Activated T-helper 2 cell treated with anti-CD3 and anti-CD28 coated beads, Interferon-gamma antibody, Interleukin-2, Interleukin-4, amounts not matched to agents 10 μg/mL and 5 μg/mL and 100 μg/mL, durations not matched to agents 14 hours and 24 hours and 36 hours (primary cell): ENCODE measurements at regions not wholly inside any gene's neighbourhood (a gene's known extent, or its start where the extent isn't known, plus 50 kb on each side); places are given as distances from the start of the nearest gene placed in this dataset.

Experiments
- DNase-seq: peaks from one replicate; pipeline ENCODE4 v3.0.0; 2021; ENCODE audit warnings: low spot score
- H3K27ac Mint-ChIP-seq: one replicate; pipeline ENCODE4 v1.8.0; 2021; ENCODE audit warnings: mixed read lengths
- H3K27me3 Mint-ChIP-seq: one replicate; pipeline ENCODE4 v1.8.0; 2021; ENCODE audit warnings: low read depth, mixed read lengths
- H3K36me3 Mint-ChIP-seq: one replicate; pipeline ENCODE4 v1.8.0; 2021; ENCODE audit warnings: low read depth, mixed read lengths
- H3K4me1 Mint-ChIP-seq: one replicate; pipeline ENCODE4 v1.8.0; 2021; ENCODE audit warnings: low read depth, mixed read lengths
- H3K4me3 Mint-ChIP-seq: one replicate; pipeline ENCODE4 v1.8.0; 2021; ENCODE audit warnings: low read depth, mild to moderate bottlenecking, moderate library complexity, mixed read lengths
- H3K9me3 Mint-ChIP-seq: one replicate; pipeline ENCODE4 v1.8.0; 2021; ENCODE audit warnings: mixed read lengths
- intact Hi-C: fragments of 100-400 bp; cut with micrococcal nuclease; formaldehyde crosslinking; loops from one replicate; pipeline ENCODE4 v1.15.1; 2023

DNA sequence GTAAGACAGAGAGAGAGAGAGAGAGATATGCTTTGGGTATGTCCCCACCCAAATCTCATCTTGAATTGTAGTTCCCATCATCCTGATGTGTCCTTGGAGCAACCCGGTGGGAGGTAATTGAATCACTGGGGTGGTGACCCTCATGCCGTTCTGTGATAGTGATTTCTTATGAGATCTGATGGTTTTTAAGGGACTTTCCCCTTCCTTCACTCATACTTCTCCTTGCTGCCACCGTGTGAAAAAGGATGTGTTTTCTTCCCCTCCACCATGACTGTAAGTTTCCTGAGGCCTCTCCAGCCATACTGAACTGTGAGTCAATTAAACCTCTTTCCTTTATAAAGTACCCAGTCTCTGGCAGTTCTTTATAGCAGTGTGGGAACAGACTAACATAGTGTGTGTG is 60.3 kb downstream of the EOMES start:
- Mint-ChIP-seq H3K9me3 (no peaks in the 10 kb centered on the region), H3K27ac (no peak overlapping the region), H3K4me3 (no peak overlapping the region), H3K36me3 (no peaks in the 10 kb centered on the region), H3K4me1 (peaks cover 12% of the 10 kb centered on the region), H3K27me3 (no peaks in the 10 kb centered on the region)
- intact Hi-C loops: no loop called here
- no peak for DNase-seq

DNA sequence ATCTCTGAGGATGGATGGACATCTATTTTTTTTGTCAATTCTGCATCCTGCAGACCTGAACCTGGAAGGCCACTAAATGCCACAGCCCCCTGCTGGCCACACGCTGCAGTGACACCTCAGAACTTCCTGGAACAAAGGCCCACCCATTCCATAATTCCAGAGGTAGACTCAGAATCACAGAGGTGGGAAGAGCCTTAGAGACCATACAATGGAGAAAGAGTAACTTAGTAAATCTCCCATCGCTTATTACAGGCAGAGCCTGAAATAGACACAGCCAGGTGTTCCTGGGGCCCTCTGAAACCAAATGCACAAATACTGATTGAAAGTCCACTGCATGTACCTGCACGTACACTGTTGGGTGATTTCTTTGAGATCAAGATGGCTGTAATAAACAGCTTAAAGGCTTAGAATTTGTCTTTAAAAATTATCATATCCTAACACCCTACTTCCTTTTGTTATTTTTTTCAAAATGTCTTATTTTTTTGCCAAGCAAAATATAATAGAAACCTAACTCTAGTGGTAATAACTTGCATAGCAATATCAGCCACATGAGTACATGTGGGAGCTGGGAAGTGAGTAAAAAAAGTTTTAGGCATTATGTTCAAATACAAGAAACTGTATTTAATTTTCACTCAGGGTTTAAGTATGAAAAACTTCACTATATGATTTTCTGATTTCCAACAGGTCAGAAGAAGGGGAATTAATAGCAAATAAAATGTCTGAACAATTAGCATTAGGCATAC is 62.7 kb downstream of the EOMES start:
- no peak overlapping the region for H3K4me3 Mint-ChIP-seq
- H3K27me3 Mint-ChIP-seq: no peaks in the 10 kb centered on the region
- intact Hi-C loops: no loop called here
- peaks cover 5% of the 10 kb centered on the region for H3K4me1 Mint-ChIP-seq
- H3K9me3 Mint-ChIP-seq: no peaks in the 10 kb centered on the region
- no peak overlapping the region for H3K27ac Mint-ChIP-seq
- H3K36me3 Mint-ChIP-seq: no peaks in the 10 kb centered on the region
- no peak for DNase-seq

DNA sequence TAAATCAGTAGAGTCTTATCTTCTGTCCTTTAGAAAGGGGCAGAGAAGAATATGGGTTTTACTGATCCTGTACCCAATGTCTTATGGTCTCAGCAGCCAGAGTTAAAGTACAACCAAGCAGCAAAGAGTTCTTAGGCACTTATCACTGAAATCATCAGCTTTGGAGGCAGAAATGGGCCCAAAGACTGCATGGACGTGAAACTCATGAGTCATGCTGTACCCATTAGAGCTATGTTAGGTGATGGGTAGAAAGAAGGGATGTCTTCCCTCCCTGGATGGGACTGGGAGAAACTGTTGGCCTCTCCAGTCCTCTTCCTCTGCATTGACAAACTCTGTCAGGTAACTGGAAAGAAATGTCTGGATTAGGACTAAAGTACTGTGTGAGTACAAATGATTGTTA is 63.4 kb downstream of the EOMES start:
- no peak for DNase-seq
- Mint-ChIP-seq H3K4me3 (no peak overlapping the region), H3K9me3 (no peaks in the 10 kb centered on the region), H3K27ac (no peak overlapping the region), H3K36me3 (no peaks in the 10 kb centered on the region), H3K27me3 (no peaks in the 10 kb centered on the region), H3K4me1 (peaks cover 5% of the 10 kb centered on the region)
- intact Hi-C loops: no loop called here

DNA sequence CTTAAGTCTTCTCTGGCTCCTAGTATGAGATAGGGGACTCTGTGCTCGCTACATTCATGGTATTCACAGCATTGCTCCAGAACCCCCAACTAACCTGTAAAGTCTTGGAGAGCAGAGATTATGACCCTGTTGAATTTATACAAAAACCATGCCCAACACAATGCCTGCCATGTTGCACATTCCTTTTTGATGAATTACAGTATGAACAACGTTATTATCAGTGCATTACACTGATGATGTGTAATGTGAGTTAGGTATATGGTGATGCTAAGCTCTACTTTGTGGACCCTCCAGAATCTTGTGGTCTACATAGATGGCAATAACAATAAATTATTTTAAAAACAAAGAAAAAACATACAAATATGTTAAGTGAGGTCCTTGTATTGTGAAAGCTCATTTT is 64.3 kb downstream of the EOMES start:
- intact Hi-C loops: no loop called here
- Mint-ChIP-seq H3K4me3 (no peak overlapping the region), H3K9me3 (no peaks in the 10 kb centered on the region), H3K36me3 (no peaks in the 10 kb centered on the region), H3K4me1 (peaks cover 5% of the 10 kb centered on the region), H3K27ac (no peak overlapping the region), H3K27me3 (peaks cover 5% of the 10 kb centered on the region)
- no peak for DNase-seq

DNA sequence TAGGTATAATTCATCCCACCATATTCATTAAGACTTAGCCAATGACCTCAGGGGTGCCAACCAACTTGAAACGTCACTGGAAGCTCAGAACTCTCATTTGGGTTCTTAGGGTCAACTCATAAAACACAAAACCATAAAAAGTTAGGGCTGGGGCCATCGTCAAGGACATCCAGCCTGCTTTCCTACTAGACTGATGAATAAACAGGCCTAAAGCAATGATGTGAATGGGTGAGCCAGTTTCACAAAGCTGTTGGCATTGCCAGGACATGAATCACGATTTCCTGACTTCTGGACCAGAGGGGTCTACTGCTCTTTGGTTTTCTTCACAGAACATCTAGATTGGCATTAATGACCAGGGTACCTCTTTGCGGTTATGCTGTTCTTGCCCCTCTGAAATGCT is 64.7 kb downstream of the EOMES start:
- DNase-seq: no peak
- no peaks in the 10 kb centered on the region for H3K36me3 Mint-ChIP-seq
- H3K4me3 Mint-ChIP-seq: no peak overlapping the region
- intact Hi-C loops: no loop called here
- H3K4me1 Mint-ChIP-seq: peaks cover 5% of the 10 kb centered on the region
- peaks cover 6% of the 10 kb centered on the region for H3K27me3 Mint-ChIP-seq
- H3K9me3 Mint-ChIP-seq: no peaks in the 10 kb centered on the region
- H3K27ac Mint-ChIP-seq: no peak overlapping the region

DNA sequence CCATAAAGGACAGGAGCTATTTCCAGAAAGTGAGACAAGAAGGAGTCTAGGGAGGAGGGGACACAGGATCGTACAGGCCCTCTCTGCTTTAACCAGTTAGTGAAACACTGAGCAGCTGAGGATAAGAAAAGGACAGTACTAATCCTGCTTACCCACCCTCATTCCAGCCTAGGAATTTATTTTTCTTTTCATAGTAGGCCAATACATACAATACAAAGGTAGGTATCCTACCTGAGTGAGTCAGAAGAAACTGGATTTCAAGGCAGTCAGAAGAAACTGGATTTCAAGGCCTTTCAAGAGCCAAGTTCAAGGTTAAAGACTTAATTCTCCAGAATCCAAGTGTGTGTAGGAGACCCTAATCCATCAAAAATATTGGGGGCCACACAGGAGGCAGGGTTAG is 65.3 kb downstream of the EOMES start:
- Mint-ChIP-seq H3K27ac (no peak overlapping the region), H3K27me3 (peaks cover 10% of the 10 kb centered on the region), H3K36me3 (no peaks in the 10 kb centered on the region), H3K4me3 (no peak overlapping the region), H3K4me1 (peaks cover 4% of the 10 kb centered on the region), H3K9me3 (no peaks in the 10 kb centered on the region)
- intact Hi-C loops: no loop called here
- DNase-seq: no peak

DNA sequence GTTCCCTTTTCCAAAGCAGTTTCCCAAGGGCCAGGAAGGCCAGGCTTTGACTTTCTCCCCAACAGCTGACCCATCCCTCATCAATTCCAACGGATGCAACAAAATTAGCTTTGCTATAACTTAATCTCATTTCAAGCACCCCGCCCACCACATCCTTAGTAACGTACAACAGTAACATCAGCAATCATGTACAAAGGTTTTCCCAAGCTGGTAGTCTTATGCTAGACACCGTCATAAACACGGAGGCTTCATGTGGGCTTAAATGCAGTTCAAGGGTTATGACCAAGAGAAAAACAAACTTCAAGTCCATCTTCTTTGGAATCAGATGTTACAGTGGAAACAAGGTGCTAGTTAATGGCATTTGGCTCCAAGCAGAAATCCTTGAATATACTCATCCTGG is 66.6 kb downstream of the EOMES start:
- H3K27me3 Mint-ChIP-seq: peaks cover 12% of the 10 kb centered on the region
- no peaks in the 10 kb centered on the region for H3K36me3 Mint-ChIP-seq
- intact Hi-C loops: no loop called here
- no peak overlapping the region for H3K27ac Mint-ChIP-seq
- no peak for DNase-seq
- no peaks in the 10 kb centered on the region for H3K4me1 Mint-ChIP-seq
- no peaks in the 10 kb centered on the region for H3K9me3 Mint-ChIP-seq
- no peak overlapping the region for H3K4me3 Mint-ChIP-seq

DNA sequence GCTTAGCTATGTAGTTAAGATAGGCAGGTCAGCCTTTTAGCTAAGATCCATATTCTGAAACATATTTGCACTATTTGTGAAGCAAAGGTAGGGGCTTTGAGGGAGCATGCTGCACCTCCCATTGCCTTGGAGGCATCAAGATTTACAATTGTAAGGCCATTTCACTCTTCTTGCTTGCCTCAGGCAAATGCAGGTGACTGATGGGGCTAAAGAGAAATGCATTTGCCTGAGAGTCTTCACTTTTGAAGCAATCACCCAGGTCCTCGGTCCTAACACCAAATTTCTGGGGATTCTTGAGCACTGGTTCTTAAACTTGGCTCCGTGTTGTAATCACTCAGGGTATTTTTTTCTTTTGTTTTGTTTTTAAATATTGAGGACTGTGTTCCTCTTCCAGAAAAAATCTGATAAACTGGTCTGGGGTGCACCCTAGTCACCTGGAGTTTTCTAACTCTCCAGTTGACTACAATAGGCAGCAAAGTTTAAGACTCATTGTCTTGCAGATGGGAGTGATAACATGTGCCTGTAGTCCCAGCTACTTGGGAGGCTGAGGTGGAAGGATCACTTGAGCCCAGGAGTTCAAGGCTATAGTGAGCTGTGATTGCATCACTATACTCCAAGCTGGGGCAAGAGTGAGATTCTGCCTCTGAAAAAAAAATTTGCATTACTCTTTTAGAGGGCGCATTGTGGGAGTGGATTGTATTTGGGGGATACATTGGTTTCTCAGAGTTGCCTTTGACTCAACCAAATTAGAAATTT is 68.1 kb downstream of the EOMES start:
- Mint-ChIP-seq H3K36me3 (no peaks in the 10 kb centered on the region), H3K27me3 (peaks cover 12% of the 10 kb centered on the region), H3K9me3 (no peaks in the 10 kb centered on the region), H3K27ac (no peak overlapping the region), H3K4me1 (no peaks in the 10 kb centered on the region), H3K4me3 (no peak overlapping the region)
- DNase-seq: no peak
- intact Hi-C loops: no loop called here

DNA sequence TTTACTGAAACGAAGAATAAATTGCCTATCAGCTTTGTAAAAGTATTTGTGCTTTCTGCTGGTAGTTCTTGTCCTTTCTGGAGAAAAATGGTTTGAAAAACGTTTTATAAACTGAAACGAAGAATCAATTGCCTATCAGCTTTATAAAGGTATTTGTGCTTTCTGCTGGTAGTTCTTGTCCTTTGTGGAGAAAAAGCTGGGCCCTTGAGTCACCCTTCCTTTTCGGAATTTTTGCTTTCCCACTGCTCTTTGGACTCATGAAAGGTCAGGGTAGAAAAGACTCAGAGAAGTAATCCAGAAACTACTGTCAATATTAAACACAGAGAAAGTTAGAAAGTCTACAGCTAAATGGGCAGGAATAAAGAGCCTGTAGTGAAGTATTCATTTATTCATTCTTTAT is 72.8 kb downstream of the EOMES start:
- H3K4me1 Mint-ChIP-seq: no peaks in the 10 kb centered on the region
- DNase-seq: no peak
- H3K27me3 Mint-ChIP-seq: peaks cover 14% of the 10 kb centered on the region
- no peaks in the 10 kb centered on the region for H3K9me3 Mint-ChIP-seq
- no peak overlapping the region for H3K27ac Mint-ChIP-seq
- no peak overlapping the region for H3K4me3 Mint-ChIP-seq
- no peaks in the 10 kb centered on the region for H3K36me3 Mint-ChIP-seq
- intact Hi-C loops: no loop called here

DNA sequence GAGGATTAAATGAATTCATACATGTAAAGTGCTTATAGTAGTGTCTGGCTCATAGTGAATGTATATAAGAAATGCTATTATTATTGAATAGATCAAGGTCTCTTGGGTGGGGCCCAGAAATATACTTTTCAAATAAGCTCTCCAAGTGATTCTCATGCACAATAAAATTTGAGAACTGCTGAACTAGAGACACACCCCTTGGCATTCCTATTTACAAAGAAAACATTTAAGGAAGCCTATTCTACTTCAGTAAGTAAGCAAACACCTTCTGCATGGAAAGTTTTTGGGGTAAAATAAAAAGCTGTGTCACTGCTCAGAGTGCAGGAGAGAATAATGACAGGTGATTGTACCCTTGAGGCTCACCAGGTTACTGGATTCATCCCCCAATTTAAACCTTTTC is 75.2 kb downstream of the EOMES start:
- Mint-ChIP-seq H3K4me1 (peaks cover 1% of the 10 kb centered on the region), H3K27ac (no peak overlapping the region), H3K36me3 (no peaks in the 10 kb centered on the region), H3K9me3 (no peaks in the 10 kb centered on the region), H3K27me3 (peaks cover 9% of the 10 kb centered on the region), H3K4me3 (no peak overlapping the region)
- no peak for DNase-seq
- intact Hi-C loops: no loop called here

DNA sequence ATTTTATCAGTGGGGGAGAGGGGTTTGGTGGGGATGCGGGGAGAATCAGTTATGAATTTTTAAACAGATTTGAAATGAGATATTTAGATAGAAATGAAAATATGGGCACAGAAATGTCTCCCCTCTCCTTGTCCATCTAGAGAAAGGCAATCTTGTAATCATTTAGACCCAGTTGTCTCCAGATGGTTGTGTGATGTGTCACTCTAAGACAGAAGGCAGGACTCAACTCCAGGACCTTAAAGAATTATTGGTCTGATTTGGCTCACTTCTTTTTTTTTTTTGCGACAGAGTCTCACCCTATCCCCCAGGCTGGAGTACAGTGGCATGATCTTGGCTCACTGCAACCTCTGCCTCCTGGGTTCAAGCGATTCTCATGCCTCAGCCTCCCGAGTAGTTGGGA is 77.2 kb downstream of the EOMES start:
- Mint-ChIP-seq H3K27ac (no peak overlapping the region), H3K36me3 (no peaks in the 10 kb centered on the region), H3K9me3 (no peaks in the 10 kb centered on the region), H3K4me1 (peaks cover 8% of the 10 kb centered on the region), H3K4me3 (no peak overlapping the region), H3K27me3 (peaks cover 7% of the 10 kb centered on the region)
- DNase-seq: no peak
- intact Hi-C loops: no loop called here

DNA sequence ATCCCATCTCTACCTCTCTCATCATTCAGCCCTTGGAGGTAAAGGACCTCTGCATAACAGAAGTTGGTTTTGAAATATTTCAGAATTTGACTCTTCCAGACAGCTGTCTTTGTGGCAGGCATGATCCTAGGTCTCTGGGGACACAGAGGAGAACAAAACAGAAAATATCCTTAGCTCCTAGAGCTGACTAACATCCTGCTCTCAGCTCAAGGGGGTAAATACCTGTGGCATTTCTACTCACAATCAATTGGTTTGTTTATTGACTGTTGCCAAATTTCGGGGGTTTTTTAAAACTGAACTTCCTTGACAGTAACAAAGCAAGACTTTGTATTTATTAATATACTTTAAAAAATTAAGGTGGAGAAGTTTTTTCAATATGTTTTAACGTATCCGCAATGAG is 78.8 kb downstream of the EOMES start:
- Mint-ChIP-seq H3K4me1 (peaks cover 17% of the 10 kb centered on the region), H3K36me3 (peaks cover 6% of the 10 kb centered on the region), H3K27ac (peak overlapping the region; percentile 1), H3K4me3 (no peak overlapping the region), H3K27me3 (peaks cover 5% of the 10 kb centered on the region), H3K9me3 (no peaks in the 10 kb centered on the region)
- intact Hi-C loops: no loop called here
- DNase-seq: no peak

DNA sequence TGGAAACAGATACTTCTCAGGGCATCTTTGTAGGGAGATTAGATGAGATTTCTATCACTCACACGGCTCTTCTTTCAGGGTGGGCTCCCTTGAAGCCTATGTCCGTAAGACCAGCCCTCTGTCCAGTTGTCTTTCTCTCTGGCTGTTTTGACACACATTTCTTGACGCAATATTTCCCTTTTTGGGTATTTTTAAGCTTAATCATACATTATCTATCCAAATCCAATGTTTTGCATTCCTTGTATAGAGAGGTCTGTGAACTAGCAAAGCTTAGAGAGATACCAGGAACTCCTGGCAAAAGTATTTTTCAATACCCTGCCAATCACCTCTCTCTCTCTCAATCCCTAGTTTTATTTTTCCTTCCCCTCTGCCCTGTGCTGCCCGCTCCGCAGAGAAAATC is 79.3 kb downstream of the EOMES start:
- no peaks in the 10 kb centered on the region for H3K9me3 Mint-ChIP-seq
- no peak overlapping the region for H3K4me3 Mint-ChIP-seq
- peaks cover 5% of the 10 kb centered on the region for H3K27me3 Mint-ChIP-seq
- H3K27ac Mint-ChIP-seq: no peak overlapping the region
- DNase-seq: no peak
- intact Hi-C loops: no loop called here
- H3K36me3 Mint-ChIP-seq: peaks cover 6% of the 10 kb centered on the region
- peaks cover 17% of the 10 kb centered on the region for H3K4me1 Mint-ChIP-seq
